GM12875 (cell line): ENCODE measurements at regions not wholly inside any gene's neighbourhood (a gene's known extent, or its start where the extent isn't known, plus 50 kb on each side); places are given as distances from the start of the nearest gene placed in this dataset.
"Not testable (repeated sequence)": the region's sequence is repeated elsewhere in the genome, so short reads cannot be mapped to it uniquely, and the experiment has no call there.

ENCODE experiments used
- H3K4me3 ChIP-seq: one replicate; pipeline ENCODE4 v1.5.1; 2011; ENCODE audit warnings: low read depth, low read length, control low read depth
- TF ChIP-seq, protein P1 (sequence below): IDR thresholded peaks from 2 replicates; pipeline ENCODE4 v1.5.1; 2011; ENCODE audit warnings: low read depth, mild to moderate bottlenecking, control low read depth, inconsistent platforms, low read length, moderate library complexity, borderline replicate concordance; ENCODE audit not compliant: insufficient read depth

DNA sequence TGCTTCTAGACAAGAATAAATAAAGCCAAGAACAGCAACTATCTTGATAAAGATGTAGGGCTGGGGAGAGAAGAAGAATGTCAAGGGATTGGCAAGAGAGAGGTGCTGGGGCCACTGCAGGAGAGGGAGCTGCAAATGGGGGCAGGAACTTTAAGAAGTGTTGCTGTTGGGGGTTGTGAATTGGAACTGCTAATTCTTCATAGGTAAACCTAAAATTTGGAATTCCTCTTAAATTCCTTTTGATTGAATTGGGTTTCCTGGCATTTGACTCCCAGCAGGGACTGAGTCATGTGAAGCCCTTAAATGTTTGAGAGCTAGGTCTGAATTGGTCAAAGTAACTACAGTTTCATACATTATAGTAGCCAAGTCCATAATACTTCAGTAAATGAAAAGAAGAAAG is 305.6 kb upstream of the TMTC4 start:
- TF ChIP-seq, protein P1, sequence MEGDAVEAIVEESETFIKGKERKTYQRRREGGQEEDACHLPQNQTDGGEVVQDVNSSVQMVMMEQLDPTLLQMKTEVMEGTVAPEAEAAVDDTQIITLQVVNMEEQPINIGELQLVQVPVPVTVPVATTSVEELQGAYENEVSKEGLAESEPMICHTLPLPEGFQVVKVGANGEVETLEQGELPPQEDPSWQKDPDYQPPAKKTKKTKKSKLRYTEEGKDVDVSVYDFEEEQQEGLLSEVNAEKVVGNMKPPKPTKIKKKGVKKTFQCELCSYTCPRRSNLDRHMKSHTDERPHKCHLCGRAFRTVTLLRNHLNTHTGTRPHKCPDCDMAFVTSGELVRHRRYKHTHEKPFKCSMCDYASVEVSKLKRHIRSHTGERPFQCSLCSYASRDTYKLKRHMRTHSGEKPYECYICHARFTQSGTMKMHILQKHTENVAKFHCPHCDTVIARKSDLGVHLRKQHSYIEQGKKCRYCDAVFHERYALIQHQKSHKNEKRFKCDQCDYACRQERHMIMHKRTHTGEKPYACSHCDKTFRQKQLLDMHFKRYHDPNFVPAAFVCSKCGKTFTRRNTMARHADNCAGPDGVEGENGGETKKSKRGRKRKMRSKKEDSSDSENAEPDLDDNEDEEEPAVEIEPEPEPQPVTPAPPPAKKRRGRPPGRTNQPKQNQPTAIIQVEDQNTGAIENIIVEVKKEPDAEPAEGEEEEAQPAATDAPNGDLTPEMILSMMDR: no peak
- no peak overlapping the region for H3K4me3 ChIP-seq

DNA sequence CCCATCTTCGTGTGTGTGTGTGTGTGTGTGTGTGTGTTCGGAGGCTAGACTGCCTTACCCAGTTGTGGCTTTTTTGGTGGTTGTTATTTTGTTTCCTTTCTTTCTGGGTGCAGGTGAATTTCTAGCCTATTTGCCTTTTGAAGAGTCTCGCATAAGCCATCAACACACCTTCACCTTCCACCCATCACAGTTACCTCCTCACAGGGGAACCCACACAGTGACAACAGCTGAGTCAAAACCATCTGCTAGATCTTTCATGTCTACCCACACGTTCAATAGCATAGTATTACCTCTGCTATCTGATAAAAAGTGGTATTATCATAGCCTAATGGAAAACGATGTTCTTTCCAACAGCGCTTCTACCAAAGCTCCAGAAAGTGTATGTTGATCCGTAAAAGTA is 303.2 kb upstream of the TMTC4 start:
- H3K4me3 ChIP-seq: no peak overlapping the region
- TF ChIP-seq, protein P1: no peak

DNA sequence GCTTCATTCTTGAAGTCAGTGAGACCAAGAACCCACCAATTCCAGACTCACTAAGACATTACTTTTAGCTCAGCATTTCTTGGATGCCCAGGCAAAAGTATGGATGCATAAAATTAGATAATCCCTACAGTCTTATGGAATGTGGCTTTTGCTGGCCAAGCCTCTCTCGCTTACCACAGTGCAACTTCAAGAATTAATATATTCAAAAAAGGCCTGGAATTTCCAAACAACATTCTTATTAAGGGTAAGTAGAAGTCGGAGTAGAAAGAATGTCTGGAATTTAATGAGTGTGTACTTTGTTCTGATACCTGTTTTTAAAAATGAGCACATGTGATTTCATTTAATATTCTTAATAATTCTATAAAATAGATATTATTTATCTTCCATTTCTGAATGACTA is 302.4 kb upstream of the TMTC4 start:
- no peak overlapping the region for H3K4me3 ChIP-seq
- TF ChIP-seq, protein P1: no peak

DNA sequence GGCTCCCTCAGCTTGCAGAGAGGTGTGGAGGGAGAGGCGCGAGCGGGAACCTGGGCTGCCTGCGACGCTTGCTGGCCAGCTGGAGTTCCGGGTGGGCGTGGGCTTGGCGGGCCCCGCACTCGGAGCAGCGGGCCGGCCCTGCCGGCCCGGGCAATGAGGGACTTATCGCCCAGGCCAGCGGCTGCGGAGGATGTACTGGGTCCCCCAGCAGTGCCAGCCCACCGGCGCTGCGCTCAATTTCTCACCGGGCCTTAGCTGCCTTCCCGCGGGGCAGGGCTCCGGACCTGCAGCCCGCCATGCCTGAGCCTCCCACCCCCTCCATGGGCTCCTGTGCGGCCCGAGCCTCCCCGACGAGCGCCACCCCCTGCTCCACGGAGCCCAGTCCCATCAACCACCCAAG is 301.1 kb upstream of the TMTC4 start:
- not testable (repeated sequence) for H3K4me3 ChIP-seq

DNA sequence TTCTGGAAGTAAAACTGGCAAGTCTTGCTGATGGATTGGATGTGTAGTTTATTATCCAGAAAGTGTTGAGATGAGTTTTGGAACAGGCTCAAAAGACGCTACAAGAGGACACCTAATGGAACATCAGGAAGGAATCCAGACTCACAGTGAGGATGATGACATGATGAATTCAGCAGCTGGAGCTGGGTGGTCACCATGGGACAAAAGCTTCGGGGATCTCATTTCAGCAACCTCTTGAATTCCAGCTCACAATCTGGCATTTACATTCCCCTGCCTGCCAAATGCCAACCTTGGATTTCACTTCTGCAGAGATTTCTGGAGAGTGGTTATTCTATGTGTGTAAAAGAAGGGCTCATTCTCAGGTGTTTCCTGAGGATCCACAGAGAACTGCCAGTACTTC is 288.0 kb upstream of the TMTC4 start:
- TF ChIP-seq, protein P1: no peak

DNA sequence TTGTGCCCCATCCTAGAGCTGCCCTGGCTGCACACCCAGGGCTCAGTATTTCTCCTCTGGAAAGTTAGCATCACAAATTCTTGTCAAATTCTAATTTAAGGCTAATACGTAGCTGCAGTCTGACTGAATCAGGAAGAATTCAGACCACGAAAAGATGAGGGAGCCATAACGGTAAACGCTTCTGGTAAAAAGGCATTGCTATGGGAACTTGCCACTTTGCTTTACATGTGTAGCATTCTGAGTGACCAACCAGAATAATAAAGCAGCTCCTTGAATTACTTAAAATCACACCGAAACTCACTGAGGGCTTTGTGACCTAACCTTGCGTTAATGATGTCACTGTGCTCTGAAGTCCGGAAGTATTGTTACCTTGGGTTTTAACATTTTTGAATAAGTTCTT is 286.6 kb upstream of the TMTC4 start:
- TF ChIP-seq, protein P1: no peak
- no peak overlapping the region for H3K4me3 ChIP-seq

More for the DNA sequence above, 288.0 kb upstream of the TMTC4 start:
- no peak overlapping the region for H3K4me3 ChIP-seq

DNA sequence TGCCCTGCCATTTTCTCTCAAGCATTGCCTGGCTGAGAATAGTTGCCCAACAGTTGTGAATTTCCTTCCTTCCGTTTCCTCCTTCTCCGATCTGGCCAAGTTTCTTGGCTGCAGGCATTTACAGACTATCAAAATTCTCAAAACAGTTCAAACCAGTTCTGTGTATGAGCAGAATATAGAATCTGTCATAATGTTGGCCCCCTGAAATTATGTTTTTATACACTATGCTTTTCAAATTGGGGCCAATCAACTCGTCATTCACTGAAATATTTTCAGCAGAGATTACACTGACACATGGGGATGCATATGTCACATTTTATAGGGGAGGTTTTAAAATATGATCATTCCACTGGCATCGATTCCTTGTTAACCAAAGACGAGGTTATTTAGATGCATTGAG is 284.2 kb upstream of the TMTC4 start:
- H3K4me3 ChIP-seq: no peak overlapping the region
- TF ChIP-seq, protein P1: no peak

DNA sequence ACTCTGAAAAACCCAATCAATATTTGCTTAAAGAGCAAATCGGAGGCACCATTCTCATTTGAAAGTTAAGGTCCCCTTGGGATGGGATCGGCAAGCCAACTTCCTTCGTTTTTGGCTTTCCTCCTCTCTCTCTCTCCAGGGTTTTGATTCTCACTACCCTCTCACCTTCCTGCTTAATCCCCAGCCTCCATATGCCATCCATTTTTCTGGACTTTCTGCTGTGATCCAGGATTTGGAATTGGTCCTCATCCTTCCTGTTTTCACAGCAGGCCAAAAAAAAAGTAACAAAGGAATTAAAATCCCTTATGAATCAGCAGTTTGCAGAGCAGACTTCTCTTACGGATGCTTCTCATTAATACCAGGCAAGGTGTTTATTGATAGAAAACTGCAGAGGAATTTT is 283.1 kb upstream of the TMTC4 start:
- no peak overlapping the region for H3K4me3 ChIP-seq
- TF ChIP-seq, protein P1: no peak
